VCaP (cell line): ENCODE measurements at regions not wholly inside any gene's neighbourhood (a gene's known extent, or its start where the extent isn't known, plus 50 kb on each side); places are given as distances from the start of the nearest gene placed in this dataset.

Experiments used
- H3K27ac ChIP-seq: fragments of 450-650 bp; 2 replicates; pipeline ENCODE4 v1.5.1; 2017
- TF ChIP-seq, protein P1 (sequence below): fragments of 450-650 bp; conservative IDR thresholded peaks from 2 replicates; pipeline ENCODE4 v1.5.1; 2017; ENCODE audit warnings: mild to moderate bottlenecking, moderate library complexity

DNA sequence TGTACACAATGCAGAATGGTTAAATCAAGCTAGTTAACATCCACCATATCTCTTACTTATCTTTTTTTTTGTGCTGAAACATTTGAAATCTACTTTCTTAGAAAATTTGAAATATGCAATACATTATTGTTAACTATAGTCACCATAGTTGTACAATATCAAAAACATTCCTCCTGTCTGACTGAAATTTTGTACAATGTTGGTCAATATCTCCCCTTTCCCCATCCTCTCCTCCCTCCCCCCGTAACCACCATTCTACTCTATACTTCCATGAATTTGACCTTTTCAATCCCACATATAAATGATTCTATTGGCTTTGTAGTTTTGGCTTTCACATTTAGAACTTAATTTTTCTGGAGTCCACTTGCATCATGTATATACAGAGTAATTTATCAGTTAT, 63.5 kb upstream of the DCD start:
- H3K27ac ChIP-seq, result no peak overlapping the region
- TF ChIP-seq, protein P1, sequence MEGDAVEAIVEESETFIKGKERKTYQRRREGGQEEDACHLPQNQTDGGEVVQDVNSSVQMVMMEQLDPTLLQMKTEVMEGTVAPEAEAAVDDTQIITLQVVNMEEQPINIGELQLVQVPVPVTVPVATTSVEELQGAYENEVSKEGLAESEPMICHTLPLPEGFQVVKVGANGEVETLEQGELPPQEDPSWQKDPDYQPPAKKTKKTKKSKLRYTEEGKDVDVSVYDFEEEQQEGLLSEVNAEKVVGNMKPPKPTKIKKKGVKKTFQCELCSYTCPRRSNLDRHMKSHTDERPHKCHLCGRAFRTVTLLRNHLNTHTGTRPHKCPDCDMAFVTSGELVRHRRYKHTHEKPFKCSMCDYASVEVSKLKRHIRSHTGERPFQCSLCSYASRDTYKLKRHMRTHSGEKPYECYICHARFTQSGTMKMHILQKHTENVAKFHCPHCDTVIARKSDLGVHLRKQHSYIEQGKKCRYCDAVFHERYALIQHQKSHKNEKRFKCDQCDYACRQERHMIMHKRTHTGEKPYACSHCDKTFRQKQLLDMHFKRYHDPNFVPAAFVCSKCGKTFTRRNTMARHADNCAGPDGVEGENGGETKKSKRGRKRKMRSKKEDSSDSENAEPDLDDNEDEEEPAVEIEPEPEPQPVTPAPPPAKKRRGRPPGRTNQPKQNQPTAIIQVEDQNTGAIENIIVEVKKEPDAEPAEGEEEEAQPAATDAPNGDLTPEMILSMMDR, result no peak

DNA sequence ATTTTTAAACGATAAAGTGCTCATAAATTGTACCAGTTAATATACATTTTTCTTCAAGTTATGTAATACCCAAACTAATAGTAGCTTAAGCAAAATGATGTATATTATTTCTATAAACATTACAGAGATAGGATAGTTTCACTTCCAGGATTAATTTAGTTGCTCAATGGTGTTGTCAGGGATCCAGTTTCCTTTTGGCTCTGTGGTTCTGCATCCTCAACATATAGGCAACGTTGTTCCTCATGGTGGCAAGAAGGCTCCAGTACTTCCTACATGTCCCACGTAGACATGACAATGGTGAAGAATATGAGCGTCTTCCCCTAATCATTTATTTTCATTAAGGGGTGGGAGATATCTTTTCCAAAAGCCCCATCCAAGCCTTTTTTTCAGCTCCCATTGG, 60.7 kb upstream of the DCD start:
- TF ChIP-seq, protein P1, result no peak
- H3K27ac ChIP-seq, result no peak overlapping the region

DNA sequence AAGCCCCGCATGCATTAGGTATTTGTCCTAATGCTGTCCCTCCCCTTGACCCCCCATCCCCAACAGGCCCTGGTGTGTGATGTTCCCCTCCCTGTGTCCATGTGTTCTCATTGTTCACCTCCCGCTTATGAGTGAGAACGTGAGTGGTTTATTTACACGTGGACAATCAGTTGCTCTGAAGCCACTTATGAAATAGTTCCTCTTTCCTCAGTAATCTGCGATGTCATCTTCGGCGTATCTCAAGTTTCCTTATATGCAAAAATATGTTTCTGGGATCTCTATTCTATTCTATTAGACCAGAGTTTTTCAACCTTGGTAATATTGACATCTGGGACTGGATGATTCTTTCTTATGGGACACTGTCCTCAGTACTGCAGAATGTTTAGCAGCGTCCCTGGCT, 56.0 kb upstream of the DCD start:
- TF ChIP-seq, protein P1, result no peak
- H3K27ac ChIP-seq, result no peak overlapping the region

DNA sequence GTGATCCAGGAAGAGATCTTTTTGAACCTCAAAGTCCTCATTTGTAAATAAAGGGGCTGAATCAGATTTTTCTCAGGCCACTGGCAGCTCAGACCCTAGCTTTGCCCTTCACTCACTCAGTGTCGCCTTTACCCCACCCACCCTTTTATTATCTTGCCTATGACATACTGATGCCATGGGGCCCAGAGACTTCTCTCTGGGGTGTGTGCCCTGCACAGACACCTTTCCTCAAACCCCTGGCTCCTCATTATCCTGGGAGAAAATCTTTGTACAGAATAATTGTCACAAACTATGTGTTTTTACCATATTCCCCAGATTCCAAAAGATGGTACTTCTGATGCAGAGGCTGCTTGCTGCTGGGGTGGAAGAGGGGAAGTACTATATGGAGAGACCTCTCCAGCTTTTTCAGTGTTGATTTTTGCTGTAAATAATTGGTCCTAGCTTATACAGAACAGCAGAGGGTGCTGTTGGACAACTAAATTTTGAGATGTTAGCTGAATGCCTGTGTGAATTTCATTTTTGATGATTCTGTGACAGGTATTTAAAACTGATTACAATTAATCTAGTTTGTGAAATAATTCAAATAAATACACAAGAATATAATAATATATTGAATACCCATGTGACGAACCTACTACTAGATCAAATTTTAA, 53.9 kb upstream of the DCD start:
- H3K27ac ChIP-seq, result no peak overlapping the region
- TF ChIP-seq, protein P1, result peak; percentile 82

DNA sequence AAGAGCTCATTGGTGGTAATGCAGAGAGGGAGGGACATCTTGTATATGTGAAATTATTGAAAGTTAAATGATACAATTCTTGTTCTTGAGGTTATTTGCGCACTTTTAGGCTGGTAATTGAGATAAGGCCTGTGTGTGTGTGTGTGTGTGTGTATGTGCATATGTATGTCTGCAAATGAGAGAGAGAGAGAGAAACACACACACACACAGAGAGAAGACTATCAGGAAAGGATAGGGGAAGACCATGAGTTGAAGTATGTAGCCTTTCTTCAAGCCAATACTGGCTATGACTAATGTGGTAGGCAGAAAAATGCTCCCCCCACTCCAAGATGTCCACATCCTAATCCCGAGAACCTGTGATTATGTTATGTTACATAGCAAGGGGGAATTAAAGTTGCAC, 52.7 kb upstream of the DCD start:
- TF ChIP-seq, protein P1, result no peak
- no peak overlapping the region for H3K27ac ChIP-seq

DNA sequence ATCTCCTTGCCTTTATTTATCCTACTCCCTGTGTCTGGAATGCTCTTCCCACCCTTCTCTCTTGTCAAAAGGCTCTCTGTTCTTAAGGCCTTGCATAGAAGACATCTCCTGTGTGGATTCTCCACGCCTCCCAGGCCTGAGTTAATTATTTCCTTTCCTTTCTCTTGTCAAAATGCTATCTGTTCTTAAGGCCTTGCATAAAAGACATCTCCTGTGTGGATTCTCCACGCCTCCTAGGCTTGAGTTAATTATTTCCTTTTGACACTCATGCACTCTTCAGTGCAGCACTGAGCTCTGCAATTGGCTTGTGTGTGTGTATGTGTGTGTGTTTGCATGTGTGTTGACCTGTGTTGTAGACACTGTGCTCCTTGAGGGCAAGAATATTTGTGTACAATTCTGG, 52.1 kb upstream of the DCD start:
- TF ChIP-seq, protein P1, result no peak
- no peak overlapping the region for H3K27ac ChIP-seq
